COLO829 (cell line): ENCODE measurements at regions not wholly inside any gene's neighbourhood (a gene's known extent, or its start where the extent isn't known, plus 50 kb on each side); places are given as distances from the start of the nearest gene placed in this dataset.

Source experiments
- DNase-seq: peaks from one replicate; pipeline ENCODE4 v3.0.0; 2012; ENCODE audit warnings: low spot score

- no peak for DNase-seq
Measured at GRCh38 chr10:107715565-107715964, 551.1 kb upstream of the SORCS1 start.

GRCh38 chr10:107708981-107709380 lies 544.5 kb upstream of the SORCS1 start:
- DNase-seq: no peak

- DNase-seq: no peak
Measured at GRCh38 chr10:107706096-107706725, 541.7 kb upstream of the SORCS1 start.

- DNase-seq: peak; percentile 17
Measured at GRCh38 chr10:107701943-107702342, 537.4 kb upstream of the SORCS1 start.

- no peak for DNase-seq
Measured at GRCh38 chr10:107692072-107692471, 527.6 kb upstream of the SORCS1 start.

GRCh38 chr10:107689323-107689722 lies 524.8 kb upstream of the SORCS1 start:
- DNase-seq: no peak

GRCh38 chr10:107687701-107688100 lies 523.2 kb upstream of the SORCS1 start:
- DNase-seq: no peak

- DNase-seq: no peak
Measured at GRCh38 chr10:107686095-107686494, 521.6 kb upstream of the SORCS1 start.

GRCh38 chr10:107671960-107672359 lies 507.5 kb upstream of the SORCS1 start:
- no peak for DNase-seq

GRCh38 chr10:107666214-107666613 lies 501.7 kb upstream of the SORCS1 start:
- DNase-seq: no peak

GRCh38 chr10:107665459-107665858 lies 501.0 kb upstream of the SORCS1 start:
- DNase-seq: no peak

GRCh38 chr10:107657851-107658250 lies 493.3 kb upstream of the SORCS1 start:
- DNase-seq: no peak

- no peak for DNase-seq
Measured at GRCh38 chr10:107656932-107657331, 492.4 kb upstream of the SORCS1 start.

- peak; percentile 4 for DNase-seq
Measured at GRCh38 chr10:107653832-107654287, 489.4 kb upstream of the SORCS1 start.

GRCh38 chr10:107650939-107651338 lies 486.4 kb upstream of the SORCS1 start:
- no peak for DNase-seq

GRCh38 chr10:107649249-107649648 lies 484.7 kb upstream of the SORCS1 start:
- DNase-seq: no peak

GRCh38 chr10:107647462-107647861 lies 483.0 kb upstream of the SORCS1 start:
- no peak for DNase-seq

GRCh38 chr10:107631876-107632275 lies 467.4 kb upstream of the SORCS1 start:
- DNase-seq: no peak

- DNase-seq: no peak
Measured at GRCh38 chr10:107626862-107627261, 462.4 kb upstream of the SORCS1 start.

GRCh38 chr10:107623292-107623691 lies 458.8 kb upstream of the SORCS1 start:
- DNase-seq: no peak

- DNase-seq: no peak
Measured at GRCh38 chr10:107619139-107619538, 454.6 kb upstream of the SORCS1 start.

GRCh38 chr10:107618504-107618994 lies 454.0 kb upstream of the SORCS1 start:
- no peak for DNase-seq

- no peak for DNase-seq
Measured at GRCh38 chr10:107616463-107617410, 452.2 kb upstream of the SORCS1 start.
